Fibroblast of pulmonary artery (primary cell): ENCODE measurements at regions not wholly inside any gene's neighbourhood (a gene's known extent, or its start where the extent isn't known, plus 50 kb on each side); places are given as distances from the start of the nearest gene placed in this dataset.
"Not testable (repeated sequence)": the region's sequence is repeated elsewhere in the genome, so short reads cannot be mapped to it uniquely, and the experiment has no call there.

ENCODE experiments used
- DNase-seq: peaks from one replicate; pipeline ENCODE4 v3.0.0-alpha.2; 2010; ENCODE audit warnings: low read depth
- H3K4me3 ChIP-seq: replicated peaks from 2 replicates; pipeline ENCODE4 v1.5.1; 2011; ENCODE audit warnings: low read depth, mild to moderate bottlenecking, control low read depth, low read length, moderate library complexity
- CTCF ChIP-seq: IDR thresholded peaks from 2 replicates; pipeline ENCODE4 v1.5.1; 2011; ENCODE audit warnings: mild to moderate bottlenecking, control low read depth, low read length, inconsistent platforms; ENCODE audit errors: missing control alignments

GRCh38 chr5:75818661-75819060 lies 101.4 kb upstream of the POC5 start:
- DNase-seq = no peak
- no peak for TF ChIP-seq CTCF
- no peak overlapping the region for H3K4me3 ChIP-seq

GRCh38 chr5:75799695-75800094 lies 82.5 kb upstream of the POC5 start:
- not testable (repeated sequence) for H3K4me3 ChIP-seq, DNase-seq

GRCh38 chr5:75769338-75769737 lies 52.1 kb upstream of the POC5 start:
- not testable (repeated sequence) for DNase-seq, H3K4me3 ChIP-seq
